Suppressor macrophage (primary cell): ENCODE measurements at regions not wholly inside any gene's neighbourhood (a gene's known extent, or its start where the extent isn't known, plus 50 kb on each side); places are given as distances from the start of the nearest gene placed in this dataset.

Source experiments
- DNase-seq, 4 experiments: peaks; one replicate each; pipeline ENCODE4 v3.0.0-alpha.2; 2020 to 2022

DNA sequence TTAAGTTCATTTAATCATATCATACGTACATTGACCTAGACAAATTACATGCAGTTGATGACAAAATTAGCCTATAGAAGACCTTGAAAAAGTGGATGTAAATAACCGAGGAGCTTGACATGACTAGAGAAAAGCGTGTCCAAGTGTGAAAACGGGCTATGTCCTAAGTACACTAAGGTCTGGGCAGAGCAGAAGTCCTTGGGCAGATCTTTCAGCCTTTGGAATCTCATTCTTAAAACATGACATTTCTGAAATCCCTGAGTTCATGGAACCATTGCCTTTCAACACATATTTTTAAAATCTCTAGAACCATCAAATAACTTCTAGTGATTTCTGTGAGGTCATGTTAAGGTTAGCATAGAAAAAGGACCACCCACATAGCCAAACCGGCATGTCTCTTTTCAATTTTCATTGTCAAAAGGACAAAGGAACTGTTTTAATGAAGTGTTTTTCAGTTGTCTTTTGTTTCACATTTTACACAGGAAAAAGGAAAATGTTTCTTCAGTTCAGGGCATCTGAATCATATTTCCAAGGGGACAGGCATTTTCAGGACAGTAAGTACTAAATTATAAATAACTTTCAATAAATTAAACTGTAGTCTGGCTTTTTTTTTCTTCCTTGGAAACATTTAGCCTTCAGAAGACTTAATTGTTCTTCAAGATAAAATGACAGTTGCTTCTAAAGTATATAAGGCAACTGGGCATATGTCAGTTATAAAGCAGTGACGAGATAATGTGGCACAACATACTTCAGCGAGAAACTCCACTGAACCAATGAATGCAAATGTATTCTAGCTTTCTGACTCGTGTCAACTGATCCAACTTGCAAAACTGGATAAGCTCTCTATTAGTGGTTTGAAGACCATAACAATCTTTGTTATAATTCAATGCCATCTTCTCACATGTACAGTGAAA, 416.8 kb downstream of the NFIB start:
- no peak for DNase-seq

GRCh38 chr9:13896047-13896446, 417.9 kb downstream of the NFIB start:
- no peak for DNase-seq

- no peak for DNase-seq
Measured at GRCh38 chr9:13885258-13885657, 428.7 kb downstream of the NFIB start.

DNA sequence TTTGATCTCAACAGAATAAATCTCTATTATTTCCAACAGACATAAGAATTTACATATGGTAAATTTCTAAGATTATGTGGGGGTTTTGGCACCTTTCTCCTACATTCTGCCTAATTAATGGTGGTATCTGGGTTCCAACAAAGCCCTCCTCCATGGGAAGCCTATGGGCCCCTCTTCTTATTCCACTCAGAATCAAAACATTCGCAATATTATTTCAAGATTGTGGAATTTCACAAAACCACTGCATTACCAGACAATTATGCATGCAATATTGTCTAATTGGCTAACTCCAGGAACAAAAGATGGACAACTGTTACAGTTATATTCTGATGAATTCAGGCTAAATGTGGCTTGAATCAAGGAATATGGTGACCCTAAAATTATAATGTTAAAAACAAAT, 434.0 kb downstream of the NFIB start:
- no peak for DNase-seq

- DNase-seq = no peak
Measured at GRCh38 chr9:13879011-13879410, 434.9 kb downstream of the NFIB start.

DNA sequence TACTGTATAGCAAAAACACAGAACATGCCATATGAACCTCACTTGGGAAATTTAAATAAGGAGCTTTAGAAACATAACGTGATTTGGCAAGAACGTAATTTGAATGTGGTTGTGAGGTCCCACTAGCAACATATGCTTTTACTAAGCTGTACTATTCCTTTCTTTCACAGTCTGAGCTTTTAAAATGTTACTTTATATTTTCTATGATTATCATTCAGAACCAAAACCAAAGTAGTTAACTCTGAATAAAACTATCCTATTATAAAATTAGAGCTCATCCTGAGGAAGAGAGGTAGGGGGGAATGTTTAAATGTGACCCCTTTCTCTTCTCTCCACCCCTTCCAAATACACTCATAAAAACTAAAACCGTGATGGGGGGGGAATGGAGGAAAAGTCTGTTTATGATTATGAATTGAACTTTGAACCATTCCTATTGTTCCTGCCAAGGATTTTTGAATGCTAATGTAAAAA, 435.7 kb downstream of the NFIB start:
- no peak for DNase-seq

GRCh38 chr9:13876741-13877140, 437.2 kb downstream of the NFIB start:
- DNase-seq = no peak

GRCh38 chr9:13873203-13873602, 440.7 kb downstream of the NFIB start:
- DNase-seq = no peak

DNA sequence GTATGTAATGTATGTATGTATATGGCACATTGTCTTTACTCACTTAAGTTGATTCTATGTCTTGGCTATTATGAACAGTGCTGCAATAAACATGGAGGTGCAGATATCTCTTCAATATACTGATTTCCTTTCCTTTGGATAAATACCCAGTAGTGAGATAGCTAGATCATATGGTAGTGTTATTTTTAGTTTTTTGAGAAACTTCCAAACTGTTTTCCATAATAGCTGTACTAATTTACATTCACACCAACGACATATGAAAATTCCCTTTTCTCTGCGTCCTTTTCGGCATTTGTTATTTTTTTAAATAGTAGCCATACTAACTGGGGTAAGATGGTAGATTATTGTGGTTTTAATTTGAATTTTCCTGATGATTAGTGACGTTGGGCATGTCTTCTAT, 445.6 kb downstream of the NFIB start:
- DNase-seq = no peak

- DNase-seq = no peak
Measured at GRCh38 chr9:13865869-13866268, 448.1 kb downstream of the NFIB start.

GRCh38 chr9:13863112-13863511, 450.8 kb downstream of the NFIB start:
- no peak for DNase-seq

GRCh38 chr9:13862654-13863053, 451.3 kb downstream of the NFIB start:
- no peak for DNase-seq

- DNase-seq = no peak
Measured at GRCh38 chr9:13860946-13861640, 452.8 kb downstream of the NFIB start.

- no peak for DNase-seq
Measured at GRCh38 chr9:13860019-13860418, 453.9 kb downstream of the NFIB start.

DNA sequence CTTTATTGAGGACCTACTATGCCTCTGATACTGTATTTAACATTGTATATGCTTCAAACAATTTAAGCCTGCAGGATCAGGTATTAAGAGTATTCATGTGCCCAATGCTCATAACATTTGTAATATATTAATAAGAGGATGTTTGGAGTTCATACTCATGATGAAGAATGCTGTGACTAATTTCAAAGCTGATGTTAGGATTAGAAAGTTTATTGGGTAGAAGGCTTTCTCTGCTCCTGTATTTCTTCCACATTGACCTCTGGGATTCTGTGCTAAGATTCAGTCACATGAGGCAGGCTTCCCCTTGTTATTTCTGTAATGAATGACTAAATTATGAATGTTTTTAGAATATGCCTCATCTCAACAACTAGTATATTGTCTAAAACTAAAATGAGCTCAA, 456.4 kb downstream of the NFIB start:
- DNase-seq = no peak

GRCh38 chr9:13847270-13847669, 466.7 kb downstream of the NFIB start:
- no peak for DNase-seq

- no peak for DNase-seq
Measured at GRCh38 chr9:13845460-13845859, 468.5 kb downstream of the NFIB start.

GRCh38 chr9:13841746-13842462, 472.0 kb downstream of the NFIB start:
- no peak for DNase-seq

- DNase-seq = no peak
Measured at GRCh38 chr9:13832446-13832845, 481.5 kb downstream of the NFIB start.

GRCh38 chr9:13823026-13823425, 490.9 kb downstream of the NFIB start:
- no peak for DNase-seq

DNA sequence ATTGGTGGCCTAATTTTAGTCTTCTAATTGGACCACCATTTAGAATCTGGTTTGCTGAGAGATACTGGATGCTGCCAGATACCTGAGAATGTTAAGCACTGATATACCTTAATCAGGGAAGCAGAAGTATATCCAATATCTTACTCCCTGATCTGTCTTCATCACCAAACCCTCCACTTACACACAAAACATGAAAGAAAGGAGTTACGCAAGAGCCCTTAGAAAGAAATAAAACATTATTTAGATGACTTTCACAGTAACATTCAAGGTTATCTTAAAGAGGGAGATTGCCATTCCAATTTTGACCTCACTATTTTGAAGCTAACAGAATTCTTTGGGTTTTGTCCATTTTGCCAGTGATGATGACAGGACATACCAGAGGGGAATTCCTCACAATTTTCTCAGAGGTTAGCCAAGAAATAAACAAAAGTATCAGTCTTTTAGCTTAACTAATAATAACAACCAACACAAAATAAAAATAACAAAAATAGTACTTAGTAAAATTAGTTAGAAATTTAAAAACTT, 496.1 kb downstream of the NFIB start:
- no peak for DNase-seq

DNA sequence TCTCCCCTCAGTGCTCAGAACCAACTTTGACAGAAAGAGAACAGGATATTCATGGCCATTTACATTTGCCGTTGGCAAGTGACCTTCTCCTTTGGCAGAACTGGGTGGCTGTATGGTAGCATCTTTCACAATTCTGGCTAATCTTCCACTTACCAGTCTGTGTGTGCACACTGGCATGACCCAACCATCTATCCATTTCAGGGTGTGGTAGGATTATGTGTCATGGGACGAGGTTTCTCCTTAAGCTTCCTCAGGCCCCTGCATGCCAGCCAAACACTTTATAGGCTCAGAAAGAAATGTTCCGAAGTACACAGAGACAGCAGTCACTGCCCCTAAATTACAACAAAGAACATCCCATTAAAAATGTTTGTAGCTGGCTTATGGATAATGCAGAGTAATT, 497.1 kb downstream of the NFIB start:
- no peak for DNase-seq
